CD4-positive, alpha-beta T cell treated with Interleukin-17A for 1 hour (primary cell): ENCODE measurements at regions not wholly inside any gene's neighbourhood (a gene's known extent, or its start where the extent isn't known, plus 50 kb on each side); places are given as distances from the start of the nearest gene placed in this dataset.
"Not testable (repeated sequence)": the region's sequence is repeated elsewhere in the genome, so short reads cannot be mapped to it uniquely, and the experiment has no call there.

Experiments used
- DNase-seq: peaks from one replicate; pipeline ENCODE4 v3.0.0-alpha.2; 2020

DNA sequence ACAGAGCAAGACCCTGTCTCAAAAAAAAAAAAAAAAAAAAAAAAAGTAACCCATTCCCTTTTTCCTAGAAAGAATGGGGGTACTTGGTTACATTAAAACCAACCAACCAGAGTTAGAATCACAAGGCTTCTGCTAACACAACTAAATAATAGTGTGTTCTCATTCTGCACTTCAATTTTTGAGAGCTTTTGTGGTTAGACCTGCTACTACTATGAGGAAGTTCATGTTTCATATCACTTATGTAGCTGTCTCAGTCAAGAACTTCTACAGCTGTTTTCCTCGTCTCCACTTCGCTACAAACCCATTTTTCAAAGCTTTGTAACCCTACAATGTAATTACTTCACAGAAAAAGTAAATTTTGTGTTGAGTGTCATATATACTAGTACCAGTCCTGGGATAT is 58.3 kb downstream of the PDHA2 start:
- DNase-seq = no peak

DNA sequence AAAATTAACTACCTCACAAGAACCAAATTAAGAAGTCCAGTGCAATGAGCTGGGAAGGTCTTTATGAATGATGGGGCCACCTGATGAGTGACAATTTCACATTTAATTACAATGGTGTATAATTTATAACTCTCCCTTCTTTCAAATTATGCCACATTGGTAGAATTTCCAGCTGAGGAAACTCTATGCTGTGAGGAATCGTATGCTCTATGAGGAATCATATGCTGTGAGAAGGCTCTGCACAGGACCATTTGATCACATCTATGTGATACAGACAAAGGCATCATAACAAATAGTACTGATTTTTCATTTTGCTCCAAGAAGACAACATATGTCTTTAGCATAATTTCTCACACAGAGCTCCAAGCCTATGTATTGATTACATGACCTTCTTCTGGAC is 69.3 kb downstream of the PDHA2 start:
- no peak for DNase-seq

DNA sequence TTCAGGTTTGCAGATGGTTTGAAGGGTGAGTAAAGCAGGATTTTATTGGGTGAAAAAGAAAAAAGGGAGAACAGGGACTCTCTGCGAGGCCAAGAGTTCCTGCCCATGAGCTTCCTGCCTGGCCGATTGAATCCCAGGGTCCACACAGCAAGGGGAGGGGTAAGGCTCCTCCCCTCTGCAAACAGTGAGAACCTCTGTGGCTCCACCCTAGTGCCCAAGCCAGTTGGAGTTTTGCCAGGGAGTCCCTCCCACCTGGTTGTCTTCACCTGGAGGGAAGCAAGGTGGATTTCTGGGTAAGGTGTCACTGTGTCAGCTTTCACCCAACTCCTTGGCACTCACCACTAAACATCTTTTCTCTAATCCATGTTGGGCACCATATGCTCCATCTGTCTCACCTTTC is 70.9 kb downstream of the PDHA2 start:
- no peak for DNase-seq

DNA sequence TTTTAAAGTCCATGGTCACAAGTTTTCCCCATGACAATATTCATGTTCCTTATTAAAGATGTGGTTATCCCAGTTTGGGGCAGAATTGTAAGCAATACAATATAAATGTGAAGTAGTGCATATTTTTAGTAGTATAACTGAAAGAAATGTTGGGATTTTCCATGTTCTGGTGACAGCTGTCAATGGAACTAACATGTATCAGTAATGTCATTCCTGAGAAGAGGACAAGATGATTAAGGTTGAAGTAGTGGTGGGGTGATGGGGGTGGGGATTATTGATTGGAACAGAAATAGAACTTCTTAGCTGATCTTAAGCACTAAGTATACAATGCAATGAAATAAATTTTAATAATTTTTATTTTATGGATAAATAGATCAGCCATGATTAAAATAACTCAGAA is 81.6 kb downstream of the PDHA2 start:
- DNase-seq = no peak

DNA sequence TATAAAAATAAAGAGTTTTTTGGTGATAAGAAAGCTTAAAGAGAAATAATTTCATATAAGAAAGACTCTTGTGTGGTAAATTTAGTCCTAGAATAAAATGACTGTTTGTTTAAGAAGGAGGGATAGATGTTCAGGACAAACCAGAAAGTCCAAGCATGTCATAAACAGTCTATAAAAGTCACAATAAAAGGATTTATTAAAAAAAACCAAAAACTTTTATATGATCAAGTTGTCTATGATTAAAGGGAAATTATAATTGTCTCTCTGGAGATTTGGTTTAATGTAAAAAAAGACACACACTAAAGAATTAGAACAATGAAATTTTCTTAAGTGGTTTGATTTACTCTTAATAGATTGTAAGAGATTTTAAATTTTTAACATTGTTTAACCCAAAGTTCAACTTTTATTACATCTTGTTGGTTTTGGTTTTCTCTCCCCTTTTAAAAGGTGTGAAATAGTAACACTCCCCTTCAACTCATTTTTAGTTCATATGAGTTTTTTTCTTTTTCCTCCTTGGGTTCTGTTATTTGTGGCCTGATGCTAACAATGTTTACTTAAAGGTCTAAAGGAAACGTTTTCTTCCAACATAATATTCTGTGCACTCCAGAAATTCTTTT is 89.7 kb downstream of the PDHA2 start:
- DNase-seq = no peak

DNA sequence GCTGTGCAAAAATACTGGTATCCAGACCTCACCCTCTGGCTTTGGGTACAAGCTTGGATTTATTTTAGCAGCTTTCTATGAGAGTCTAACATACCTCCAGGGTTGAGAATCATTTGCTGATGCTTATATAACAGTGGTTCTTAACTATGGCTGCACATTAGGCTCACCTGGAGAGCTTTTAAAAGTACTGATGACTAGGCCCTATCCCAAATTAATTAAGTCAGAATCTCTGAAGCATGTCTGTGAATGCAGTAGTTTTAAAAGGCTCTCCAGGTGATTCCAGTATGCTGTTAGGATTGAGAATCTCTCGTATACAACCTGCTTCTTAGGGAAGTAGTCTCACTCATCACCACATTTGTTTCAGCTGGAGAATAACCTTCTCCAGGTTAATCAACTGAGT is 99.2 kb downstream of the PDHA2 start:
- DNase-seq = no peak

DNA sequence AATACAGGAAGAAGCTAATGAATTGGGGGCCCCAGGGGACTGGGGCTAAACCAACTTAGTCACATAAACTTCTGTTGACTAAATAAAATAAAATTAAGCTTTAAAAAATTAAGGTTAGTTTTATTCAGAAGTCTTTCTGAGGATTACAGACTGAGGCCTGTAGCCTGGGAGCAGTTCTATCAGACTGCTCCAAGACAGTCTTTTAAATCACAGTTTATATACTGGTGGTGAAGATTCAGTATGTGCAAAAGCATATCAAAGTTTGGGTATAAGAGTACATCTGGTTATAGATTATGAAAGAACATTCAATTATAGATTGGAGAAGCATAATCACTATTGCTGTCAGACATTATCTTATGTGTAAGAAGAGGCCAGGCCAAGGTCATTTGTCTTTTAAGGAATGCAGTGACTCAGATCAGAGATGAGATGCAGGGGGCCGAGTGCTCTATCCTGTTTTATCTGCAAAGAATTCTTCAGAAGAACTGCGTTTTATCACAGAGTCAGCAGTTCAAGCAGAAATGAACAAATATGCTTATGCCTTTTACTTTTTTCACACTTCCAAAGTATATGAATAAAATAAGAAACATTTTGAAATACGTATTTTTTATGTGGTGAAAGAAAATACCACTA is 109.4 kb downstream of the PDHA2 start:
- DNase-seq = no peak

DNA sequence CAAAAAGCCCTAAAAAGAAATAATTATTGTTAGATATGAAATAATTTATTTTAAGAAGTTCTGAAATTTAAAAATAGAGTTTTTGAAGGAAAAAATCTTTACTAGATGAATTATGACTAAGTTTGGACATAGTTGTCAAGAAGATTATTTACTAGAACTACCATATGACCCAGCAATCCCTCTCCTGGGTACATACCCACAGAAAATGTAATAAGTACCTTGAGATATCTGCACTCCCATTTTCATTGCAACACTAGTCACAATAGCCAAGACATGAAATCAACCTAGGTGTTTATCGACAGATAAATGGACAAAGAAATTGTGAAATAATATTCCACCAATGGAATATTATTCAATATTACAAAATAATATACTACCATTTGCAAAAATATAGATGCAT is 109.9 kb downstream of the PDHA2 start:
- no peak for DNase-seq

DNA sequence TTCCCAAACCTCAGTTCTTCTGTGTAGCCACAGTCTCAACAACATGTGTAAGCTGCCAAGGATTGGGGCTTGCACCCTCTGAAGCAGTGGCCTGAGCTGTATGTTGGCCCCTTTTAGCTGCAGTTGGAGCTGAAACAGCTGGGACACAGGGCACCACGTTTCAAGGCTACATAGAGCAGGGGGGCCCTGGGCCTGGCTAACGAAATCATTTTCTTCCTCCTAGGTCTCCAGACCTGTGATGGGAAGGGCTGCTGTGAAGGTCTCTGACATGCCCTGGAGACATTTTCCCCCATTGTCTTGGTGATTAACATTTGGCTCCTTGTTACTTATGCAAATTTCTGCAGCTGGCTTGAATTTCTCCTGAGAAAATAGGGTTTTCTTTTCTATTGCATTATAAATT is 112.6 kb downstream of the PDHA2 start:
- DNase-seq = not testable (repeated sequence)

DNA sequence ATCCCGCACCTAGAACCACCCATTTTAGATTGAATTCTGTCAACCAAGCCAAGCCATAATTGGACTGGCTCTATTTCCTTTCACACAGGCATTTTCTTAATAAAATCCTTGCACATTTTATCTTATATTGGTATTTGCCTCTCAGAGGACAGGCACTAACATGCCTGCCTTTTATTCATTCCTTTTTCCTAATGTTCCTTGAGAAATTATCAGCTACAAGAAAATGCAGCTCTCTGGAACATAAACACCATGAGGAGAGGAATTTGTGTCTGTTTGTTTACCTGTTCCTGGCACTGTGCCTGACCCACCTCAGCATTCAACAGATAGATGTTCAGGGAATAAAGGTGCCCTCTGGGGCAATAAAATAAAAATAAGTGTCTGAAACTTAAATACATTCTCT is 116.2 kb downstream of the PDHA2 start:
- DNase-seq = no peak

DNA sequence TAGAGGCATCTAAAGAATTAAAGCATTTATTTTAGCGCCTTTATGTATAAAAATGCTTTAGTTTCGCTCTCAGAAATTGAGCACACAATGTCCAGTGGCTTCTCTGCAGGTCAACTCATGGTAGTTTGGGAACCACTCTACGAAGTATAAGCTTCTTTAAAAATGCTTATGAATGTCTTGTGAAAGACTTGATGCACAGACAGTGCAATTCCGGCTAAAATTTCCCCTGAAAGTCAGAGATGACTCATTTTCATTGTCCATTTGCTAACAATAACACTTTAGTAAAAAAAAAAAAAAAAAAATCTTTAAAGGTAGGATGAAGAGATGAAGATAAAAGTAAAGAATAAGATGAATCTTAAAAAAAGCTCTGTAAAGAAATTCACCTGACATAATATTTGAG is 117.2 kb downstream of the PDHA2 start:
- no peak for DNase-seq

DNA sequence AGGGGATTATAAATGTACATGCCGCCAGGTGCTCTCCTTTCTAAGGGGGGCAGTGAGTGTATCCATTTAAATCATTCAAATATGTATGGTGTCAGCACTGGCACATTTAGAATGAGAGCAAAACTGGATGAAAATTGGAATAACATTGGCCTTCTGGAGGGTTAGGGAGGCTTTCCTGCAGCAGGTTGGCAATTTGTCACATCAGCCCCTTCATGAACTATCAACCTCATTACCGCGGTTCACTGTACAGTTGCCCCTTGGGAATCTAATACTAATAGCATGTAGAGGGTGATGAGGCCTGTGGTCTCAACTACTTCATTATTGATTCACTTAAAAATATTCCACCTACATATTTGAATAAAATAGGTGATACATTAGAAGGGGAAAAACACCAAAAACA is 117.9 kb downstream of the PDHA2 start:
- DNase-seq = no peak

DNA sequence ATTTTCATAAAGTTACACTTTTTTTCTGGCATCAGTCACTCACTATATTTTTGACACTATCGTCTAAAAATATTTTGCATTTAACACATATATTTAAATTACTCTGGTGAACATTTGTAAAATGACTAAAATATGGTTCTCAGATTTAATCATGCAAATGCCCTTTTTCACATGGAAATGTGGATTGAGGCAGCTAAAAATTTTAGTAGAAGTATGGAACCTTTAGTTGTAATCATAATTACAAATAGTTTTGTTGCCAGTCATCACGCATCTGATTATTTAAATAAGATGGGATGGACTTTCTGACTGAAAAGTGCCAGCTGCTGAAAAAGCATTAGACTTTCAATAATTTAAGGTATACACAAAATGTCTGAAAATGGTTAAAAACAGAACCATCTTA is 119.3 kb downstream of the PDHA2 start:
- DNase-seq = no peak

DNA sequence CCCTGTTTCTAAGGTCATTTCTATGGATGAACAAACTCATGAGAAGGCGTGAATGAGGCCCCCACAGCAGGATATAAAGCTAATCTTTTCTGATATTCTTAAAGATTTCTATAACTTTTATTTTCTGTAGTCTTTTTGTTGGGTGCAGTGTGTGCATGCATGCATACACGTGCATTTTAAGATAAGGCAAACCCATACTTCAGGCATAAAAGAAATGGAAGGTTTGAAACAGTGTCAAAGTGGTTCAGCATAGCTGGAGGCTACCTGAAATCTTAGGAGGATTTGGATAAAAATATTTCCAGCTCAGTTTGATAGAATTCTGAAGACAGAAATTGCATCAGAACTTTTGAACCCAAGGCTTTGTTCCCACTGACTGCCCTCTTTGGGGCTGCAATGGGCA is 119.7 kb downstream of the PDHA2 start:
- DNase-seq = no peak

DNA sequence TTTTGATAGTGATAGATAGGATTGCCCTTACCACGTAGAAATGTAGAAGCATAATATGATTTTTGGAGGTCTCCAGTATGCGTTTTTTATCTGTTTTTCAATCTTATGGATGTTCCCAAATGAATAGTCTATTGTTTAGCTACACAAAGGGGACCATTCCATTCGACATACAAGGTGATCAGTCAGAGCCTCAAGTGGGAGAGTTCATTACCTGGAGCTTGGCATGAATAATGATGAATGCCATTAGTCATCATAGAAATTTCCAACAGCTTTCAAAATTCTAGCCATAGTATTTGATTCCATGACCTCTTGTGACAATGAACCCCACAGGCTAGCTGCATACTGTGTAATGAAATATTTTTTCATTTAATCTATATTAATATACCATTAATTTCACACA is 123.6 kb downstream of the PDHA2 start:
- DNase-seq = no peak

DNA sequence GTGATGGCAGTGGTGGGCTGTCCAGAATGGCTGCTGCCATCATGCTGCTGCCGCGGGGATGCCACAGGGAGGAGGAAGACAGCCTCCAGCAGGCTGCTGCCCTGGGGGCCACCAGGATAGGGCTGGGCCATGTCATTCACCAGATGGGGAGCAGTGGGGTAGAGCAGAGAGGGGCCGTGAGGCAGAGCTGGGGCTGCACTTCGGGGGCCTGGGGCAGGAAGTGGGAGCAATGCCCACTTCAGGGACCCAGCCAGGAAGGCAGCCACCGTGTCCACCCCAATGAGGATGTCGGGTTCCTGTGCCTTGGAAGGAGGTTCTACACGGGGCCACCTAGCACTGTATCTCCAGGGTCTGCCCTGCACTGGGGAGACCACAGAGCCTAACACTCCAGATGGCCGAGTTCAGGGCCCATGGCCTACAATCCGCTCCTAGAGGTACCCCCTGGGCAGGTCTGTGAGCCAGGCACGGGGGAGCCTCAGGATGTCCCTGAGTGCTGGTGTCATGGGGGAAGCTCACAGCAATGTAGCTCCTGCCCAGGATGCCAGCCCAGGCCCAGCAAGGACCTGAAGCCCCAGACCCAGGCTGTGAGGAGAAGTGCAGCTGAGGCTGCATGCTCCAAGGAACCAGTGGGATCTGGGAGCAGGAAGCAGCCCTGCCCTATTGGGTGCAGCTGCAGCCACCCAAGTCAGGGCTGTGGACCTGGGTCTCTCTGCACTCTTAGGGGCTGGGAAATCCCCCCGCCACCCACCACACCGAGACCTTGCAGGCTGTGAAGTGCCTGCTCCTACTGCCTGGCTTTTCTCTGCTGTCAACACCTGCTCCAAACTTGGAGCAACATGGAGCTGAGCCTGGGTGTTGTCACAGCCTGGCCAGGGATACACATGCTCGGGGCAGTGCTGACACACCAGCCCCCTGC is 140.3 kb downstream of the PDHA2 start:
- no peak for DNase-seq

DNA sequence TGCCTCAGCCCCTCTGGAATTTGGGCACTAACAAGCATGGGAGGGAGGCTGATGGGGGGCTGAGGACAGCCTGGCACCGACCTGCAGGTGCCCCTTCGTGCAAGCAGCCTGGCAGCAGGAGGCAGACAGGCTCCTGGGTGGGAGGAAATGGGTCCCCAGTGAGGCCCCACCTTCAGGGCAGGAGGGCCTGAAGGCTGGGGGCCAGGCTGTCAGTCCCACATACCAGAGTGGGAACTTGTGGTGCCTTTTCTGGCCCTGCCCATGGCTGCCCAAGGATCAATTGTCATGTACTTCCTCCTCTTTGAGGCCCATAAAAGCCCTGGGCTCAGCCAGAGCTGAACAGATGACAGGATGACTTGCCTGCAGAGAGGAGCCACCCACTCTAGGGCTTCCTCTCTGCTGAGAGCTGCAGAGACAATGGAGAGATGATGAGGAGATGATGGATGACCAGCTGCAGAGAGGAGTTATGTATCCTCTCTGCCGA is 141.0 kb downstream of the PDHA2 start:
- no peak for DNase-seq

DNA sequence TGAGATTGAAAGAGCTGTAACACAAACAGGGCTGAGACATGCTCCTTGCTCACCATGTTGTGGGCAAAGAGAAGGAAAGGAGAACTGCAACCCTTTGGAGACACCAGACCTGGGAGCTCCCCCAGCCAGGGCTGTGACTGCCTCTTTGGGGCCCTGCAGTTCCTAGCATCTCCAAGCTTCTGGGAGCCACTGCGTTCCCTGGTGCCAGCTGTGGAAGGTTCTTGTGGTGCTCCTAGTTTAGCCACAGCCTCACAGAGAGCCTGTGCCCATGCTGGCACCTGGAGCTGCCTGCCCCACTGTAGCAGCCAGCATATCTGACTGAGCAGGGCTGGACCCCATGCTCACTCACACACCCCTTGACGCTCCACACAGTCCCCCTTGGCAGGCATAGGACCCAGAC is 141.7 kb downstream of the PDHA2 start:
- no peak for DNase-seq

DNA sequence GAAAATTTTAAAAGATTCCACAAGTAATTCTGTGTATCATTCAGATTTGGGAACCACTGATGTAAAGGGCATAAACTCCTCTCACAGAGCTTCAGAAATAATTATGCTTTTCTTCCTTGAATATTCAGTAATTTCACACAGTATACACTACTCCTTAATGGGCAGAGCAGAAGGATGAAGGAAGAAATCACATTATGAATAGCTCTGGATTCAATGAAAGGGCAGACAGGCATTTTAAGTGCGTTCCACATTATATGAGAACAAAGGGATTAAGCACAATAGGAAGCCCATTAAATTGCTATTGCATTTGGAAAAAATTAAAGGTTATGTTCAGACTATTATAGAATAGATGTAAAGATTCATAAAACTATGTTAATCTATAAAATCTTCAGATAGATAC is 142.6 kb downstream of the PDHA2 start:
- DNase-seq = no peak

DNA sequence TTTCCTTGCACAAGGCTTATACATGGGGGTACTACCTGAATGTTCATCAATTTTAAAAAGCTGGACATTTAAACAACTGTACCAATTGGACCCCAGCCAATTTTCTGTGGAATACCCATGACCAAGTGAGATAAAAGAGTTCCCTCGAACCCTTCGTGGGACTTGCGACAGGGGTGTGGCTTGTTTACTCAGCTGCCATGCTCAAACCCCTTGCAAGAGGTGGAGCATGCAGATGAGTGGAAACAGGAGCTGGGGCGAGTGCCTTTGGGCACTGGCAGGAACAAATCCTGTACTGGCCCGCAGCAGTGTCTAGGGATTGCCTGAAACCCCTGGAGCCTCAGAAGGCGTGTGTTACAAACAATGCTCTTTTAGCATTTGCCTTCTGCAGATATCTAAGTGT is 144.2 kb downstream of the PDHA2 start:
- DNase-seq = no peak

DNA sequence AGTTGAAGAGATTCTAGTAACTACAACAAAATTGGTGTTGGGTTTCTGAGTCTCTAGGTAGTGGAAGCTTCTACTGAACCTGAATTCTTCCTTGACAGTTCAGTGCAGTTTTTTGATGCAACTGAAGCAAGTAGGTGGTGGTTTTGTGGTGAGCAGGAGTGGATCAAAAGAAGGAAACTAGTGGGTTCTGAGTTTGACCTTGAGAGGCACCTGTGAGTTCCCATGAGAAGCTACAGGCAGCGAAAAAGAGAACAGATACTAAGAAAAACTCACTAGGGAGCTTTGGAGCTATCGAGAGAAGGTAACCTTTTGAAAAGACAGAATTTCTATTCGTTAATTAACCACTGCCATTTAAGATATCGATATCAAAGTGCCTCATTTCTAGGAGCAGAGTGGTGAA is 145.2 kb downstream of the PDHA2 start:
- DNase-seq = no peak

DNA sequence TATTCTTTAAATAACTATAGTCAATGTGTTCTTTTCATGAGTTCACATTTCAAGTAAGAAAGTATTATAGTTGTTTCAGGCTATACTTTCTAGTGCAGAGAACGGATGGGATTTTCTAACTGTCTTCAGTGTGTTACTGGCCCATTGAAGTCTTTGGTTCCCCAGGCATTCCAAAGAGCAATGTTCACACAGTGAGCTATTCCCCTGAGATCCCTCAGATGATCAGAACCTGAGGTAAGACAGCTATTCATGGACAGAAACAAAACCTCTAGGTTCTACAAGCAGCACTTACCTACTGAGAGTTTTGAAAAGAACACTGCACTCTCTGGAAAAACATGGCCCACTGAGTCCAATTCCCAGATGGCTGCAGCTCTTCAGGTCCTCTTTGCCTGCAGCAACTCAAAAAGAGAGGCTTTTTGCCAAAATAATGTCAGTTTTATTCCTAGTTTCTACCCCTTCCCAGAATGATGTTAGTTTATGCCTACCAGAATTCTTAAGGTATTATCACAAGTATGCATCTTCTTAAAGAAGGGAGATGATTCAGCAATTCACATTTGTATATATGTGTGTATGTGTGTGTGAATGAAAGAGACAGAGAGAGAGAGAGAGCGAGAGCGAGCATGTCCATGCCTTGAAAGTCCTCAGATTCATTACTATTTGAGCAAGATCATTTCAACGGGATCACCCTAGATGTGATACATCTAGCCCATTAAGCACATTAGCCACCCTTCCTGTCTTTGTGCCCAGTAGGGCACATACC is 146.1 kb downstream of the PDHA2 start:
- no peak for DNase-seq

DNA sequence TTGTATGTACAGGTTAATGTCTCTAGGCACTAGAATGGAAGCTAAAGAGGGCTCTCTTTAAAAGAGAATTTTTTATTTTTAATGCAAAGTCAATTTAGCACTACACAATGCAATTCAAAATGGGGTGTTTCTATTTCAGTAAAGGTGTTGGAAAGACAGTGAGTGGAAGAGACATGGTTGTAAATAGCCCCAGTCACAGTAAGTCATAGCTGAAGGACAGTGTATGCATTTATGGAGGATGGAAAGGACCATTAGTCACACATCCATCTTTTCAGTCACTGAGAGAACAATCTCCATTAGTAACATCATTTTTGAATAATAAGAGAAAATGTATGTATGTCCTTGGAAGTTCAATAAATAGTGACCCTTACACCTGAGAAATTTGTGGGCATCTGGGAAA is 148.0 kb downstream of the PDHA2 start:
- no peak for DNase-seq
